ENCODE measurements at regions not wholly inside any gene's neighbourhood (a gene's known extent, or its start where the extent isn't known, plus 50 kb on each side); places are given as distances from the start of the nearest gene placed in this dataset.

DNA sequence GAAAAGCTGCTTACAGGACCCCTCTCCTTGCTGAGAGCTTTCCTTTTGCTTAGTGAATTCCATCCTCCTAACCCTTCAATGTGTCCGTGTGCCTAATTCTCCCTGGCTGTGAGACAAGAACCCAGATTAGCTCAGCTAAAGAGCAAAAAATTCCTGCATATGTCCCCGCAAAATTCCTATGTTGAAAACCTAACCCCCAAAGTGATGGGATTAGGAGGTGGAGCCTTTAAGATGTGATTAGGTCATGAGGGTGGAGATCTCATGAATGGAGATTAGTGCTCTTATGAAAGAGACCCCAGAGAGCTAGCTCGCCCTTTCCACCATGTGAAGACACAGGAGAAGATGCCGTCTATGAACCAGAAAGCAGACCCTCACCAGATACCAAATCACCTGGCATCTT, 503.0 kb upstream of the DIAPH2 start:
- TF ChIP-seq POLR2A (IDR thresholded peaks at IDR 0.05), result no peak
- TF ChIP-seq, protein P1, sequence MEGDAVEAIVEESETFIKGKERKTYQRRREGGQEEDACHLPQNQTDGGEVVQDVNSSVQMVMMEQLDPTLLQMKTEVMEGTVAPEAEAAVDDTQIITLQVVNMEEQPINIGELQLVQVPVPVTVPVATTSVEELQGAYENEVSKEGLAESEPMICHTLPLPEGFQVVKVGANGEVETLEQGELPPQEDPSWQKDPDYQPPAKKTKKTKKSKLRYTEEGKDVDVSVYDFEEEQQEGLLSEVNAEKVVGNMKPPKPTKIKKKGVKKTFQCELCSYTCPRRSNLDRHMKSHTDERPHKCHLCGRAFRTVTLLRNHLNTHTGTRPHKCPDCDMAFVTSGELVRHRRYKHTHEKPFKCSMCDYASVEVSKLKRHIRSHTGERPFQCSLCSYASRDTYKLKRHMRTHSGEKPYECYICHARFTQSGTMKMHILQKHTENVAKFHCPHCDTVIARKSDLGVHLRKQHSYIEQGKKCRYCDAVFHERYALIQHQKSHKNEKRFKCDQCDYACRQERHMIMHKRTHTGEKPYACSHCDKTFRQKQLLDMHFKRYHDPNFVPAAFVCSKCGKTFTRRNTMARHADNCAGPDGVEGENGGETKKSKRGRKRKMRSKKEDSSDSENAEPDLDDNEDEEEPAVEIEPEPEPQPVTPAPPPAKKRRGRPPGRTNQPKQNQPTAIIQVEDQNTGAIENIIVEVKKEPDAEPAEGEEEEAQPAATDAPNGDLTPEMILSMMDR (IDR thresholded peaks at IDR 0.05), result no peak
